ENCODE measurements at regions not wholly inside any gene's neighbourhood (a gene's known extent, or its start where the extent isn't known, plus 50 kb on each side); places are given as distances from the start of the nearest gene placed in this dataset.

GRCh38 chr5:3888310-3888709, 292.7 kb downstream of the IRX1 start:
- DNase-seq (ENCODE audit: low read depth): no peak

DNA sequence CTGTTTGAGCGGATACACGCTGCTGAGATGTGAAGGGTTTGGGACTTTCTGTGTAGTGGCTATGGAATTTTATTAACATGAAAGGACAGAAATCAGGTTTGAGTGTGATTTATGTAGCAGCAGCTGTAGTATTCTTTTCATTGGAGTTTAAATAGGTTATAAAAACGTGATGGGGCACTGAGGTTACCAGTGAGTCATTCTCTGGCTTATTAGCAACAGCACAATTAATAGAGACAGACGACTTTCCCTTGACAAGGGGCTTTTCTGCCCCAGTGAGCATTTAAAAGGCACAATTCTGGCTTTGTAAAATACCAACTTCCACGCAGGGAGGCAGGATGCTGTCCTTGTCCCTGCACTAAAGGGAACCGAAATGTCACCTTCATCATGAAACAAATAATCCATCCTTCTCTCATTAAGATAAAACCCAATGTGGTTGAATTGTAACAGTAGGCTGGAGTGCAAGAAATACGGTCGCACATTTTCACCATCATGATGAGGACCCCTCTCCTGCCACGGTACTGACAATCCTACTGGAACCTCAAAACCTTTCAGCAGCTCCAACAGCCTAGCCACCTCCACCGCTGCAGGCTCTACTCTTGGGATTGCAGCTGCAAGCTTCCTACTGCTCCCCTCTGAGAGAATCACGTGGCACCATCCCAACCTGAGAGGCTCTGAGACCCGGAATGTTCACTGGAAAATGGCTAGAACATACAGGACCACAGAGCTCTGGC, 293.9 kb downstream of the IRX1 start:
- DNase-seq (ENCODE audit: low read depth): no peak

DNA sequence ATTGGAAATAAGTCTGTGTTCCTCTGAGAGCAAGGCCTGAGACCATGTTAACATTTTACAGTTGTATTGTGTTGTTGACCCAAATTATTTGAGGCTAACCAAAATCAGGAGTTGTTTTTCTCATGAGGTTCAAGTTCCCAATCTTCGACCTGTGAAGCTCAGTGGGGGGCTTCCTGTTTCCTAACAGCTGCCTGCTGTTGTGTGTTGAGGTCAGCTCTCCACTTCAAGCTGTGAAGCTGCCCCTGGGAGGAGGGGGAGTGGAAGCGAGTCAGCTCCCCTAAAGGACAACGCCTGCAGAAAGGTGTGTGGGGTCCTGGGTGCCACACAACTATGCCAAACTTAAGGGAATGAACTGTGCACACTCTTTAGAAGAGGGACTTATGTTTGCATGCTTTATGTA, 295.5 kb downstream of the IRX1 start:
- no peak for DNase-seq (ENCODE audit: low read depth)

DNA sequence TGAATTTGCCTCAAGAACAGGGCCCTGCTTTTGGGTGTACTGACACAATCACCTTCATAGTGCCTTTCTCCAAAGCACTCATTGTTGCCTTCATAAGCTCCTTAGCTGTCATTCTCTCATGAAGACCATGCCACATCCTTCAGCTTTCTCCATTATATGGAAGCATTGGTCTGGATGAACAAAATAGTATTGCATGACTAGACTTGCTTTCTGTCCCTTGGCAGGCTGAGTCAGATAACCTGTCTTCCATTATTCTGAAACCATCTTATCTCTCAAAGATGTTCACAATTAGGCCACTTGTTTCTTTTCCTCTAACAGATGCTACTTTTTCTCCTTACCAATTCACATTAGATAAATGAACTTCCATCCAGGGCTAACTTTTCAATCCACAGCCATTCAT, 297.9 kb downstream of the IRX1 start:
- no peak for DNase-seq (ENCODE audit: low read depth)

DNA sequence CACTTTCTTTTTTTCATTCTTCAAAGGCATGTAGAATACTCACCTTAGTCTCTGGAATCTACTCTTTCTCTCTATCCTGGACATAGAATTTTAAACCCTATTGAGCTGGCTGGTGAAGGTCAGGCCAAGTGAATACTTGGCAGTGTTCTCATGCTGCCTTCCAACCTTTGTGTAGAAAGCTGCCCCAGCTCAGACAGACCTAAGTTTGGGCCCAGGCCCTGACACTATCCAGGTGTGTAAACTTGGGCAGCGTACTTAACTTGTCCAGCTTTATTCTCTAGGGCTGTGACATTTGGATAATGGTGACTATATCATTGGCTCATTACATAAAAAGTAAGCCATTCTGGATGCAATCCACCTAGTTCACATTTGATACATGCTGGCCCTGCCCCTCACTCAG, 298.3 kb downstream of the IRX1 start:
- DNase-seq (ENCODE audit: low read depth): no peak

GRCh38 chr5:3896098-3896497, 300.5 kb downstream of the IRX1 start:
- DNase-seq (ENCODE audit: low read depth): no peak

- no peak for DNase-seq (ENCODE audit: low read depth)
These were observed 303.5 kb downstream of the IRX1 start for GRCh38 chr5:3899093-3899492.

DNA sequence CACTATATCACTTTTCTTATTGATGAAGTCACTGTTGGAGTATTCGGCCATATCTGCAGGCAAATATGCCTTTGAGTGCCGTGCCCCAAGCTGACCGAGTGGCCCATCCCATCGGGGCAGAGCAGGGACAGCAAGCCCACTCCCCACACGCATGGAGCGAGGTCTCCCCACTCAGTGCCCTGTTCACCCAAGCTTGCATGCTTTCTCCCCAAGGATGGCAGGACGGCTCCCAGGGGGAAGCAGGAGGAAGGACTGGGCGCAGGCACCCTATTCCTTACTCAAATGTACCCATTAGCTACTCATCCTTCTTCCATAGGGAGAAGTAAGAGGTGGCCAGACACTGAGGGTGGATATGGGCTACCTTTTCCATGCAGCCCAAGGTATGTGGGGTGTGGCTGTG, 309.0 kb downstream of the IRX1 start:
- DNase-seq (ENCODE audit: low read depth): no peak

DNA sequence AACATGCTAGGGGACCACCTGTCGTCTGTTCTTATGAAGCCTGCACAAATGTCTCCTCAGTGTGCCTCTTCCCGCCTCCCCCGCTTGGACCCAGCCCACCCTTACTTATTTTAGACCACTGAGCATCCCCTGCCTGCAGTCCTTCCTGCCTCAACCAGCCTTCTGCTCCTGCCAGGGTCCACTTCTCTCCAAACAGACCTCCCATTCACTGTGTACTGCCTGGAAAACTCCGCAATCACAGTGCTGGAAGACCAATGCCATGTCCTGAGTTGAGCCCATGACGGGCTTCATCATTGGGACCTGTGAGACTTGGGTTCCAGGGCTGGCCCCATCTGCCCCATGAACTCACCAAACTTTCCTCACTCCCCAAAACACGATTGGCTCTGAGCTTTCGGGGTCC, 309.4 kb downstream of the IRX1 start:
- no peak for DNase-seq (ENCODE audit: low read depth)

- no peak for DNase-seq (ENCODE audit: low read depth)
These were observed 309.9 kb downstream of the IRX1 start for GRCh38 chr5:3905521-3905920.

- DNase-seq (ENCODE audit: low read depth): no peak
These were observed 315.5 kb downstream of the IRX1 start for GRCh38 chr5:3911111-3911510.

DNA sequence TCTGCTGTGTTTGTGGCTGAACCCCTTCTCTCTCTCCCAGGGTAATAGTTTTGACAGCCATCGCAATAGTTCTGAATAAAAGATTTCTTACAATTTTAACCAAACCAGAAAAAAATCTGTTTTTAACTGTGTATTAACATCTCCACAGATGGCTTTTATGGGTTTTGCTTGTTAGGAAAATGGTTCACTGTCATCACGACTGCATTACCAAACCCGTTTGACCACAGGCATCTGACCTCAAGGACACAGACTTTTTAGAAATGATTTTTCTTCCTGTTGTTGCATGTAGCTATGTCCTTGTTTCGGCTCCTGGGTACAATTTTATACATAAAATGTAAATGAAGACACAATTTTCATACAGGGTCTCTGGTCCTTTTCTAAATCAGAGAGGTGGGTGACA, 316.1 kb downstream of the IRX1 start:
- DNase-seq (ENCODE audit: low read depth): no peak

DNA sequence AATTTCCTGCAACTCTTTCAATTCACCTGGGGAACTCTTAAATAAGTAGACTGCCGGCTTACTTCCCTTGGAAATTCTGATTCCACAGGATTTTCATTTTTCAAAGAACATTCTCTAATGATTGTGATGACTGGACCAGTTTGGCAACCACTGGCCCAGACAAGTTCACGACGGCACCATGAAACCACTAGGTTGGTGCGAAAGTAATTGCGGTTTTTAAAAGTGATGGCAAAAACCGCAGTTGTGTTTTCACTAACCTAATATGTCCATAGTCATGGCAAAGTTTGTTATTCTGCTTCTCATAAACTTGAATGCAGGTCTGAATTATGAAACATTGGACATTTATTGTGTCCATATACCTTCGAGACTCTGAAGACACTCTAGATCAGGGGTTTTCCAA, 317.2 kb downstream of the IRX1 start:
- no peak for DNase-seq (ENCODE audit: low read depth)

DNA sequence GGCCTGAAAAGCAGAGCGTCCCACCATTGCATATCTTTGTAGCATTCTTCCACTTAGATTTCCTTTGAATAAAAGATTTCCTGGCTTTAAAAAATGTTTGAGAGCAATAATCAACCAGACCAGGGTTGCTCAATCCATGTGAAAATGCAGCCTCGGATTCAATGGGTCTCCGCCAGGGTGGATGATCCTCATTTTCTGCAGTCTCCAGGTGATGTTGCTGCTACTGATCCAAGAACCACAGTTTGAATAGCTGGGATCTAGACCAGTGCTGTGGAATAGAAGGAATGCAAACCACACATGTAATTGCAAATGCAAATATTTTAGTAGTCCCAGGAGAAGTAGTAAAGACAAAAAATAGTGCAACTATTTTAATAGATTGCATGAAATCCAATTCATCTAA, 317.6 kb downstream of the IRX1 start:
- DNase-seq (ENCODE audit: low read depth): no peak

DNA sequence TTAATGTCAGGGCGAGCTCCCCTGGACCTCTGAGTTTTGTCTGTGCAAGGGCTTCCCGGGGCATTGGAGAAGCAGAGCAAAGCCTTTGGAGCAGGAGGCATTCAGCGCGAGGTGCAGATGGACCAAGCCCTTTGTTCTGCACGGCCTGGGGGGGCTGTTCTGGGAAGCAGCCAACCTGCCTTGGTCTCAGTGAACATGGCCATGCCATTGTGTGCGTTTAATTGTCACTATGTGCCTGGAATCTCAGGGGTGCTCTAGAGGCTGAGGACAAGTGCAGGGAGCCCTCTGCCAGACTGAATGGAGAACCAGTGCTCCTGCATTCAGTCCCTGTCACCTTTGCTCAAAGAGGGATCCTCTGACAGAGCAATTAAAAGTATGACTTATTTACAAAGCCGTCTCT, 329.4 kb downstream of the IRX1 start:
- no peak for DNase-seq (ENCODE audit: low read depth)

DNA sequence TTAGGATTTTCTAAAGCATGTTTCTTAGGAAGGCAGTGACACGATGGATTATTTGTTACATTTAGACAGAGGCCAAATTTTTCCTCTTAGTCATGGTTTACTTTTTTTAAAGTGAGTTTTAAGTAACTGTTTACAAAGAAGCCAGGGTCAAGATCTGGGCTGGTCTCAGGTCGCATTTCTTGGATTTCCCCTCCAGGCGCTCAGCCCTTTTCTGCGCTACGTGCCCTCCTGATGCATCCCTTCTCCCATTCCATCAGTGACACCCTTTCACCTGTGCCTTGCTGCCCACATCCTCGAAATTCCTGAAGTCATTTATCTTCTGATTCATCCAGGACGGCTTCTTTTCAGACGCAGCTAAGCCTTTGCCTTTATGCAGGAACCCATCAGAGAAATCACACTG, 330.3 kb downstream of the IRX1 start:
- no peak for DNase-seq (ENCODE audit: low read depth)

GRCh38 chr5:3929799-3930198, 334.2 kb downstream of the IRX1 start:
- DNase-seq (ENCODE audit: low read depth): no peak

- no peak for DNase-seq (ENCODE audit: low read depth)
These were observed 336.3 kb downstream of the IRX1 start for GRCh38 chr5:3931976-3932375.

- DNase-seq (ENCODE audit: low read depth): no peak
These were observed 337.9 kb downstream of the IRX1 start for GRCh38 chr5:3933536-3933935.

GRCh38 chr5:3933966-3934365, 338.3 kb downstream of the IRX1 start:
- no peak for DNase-seq (ENCODE audit: low read depth)

DNA sequence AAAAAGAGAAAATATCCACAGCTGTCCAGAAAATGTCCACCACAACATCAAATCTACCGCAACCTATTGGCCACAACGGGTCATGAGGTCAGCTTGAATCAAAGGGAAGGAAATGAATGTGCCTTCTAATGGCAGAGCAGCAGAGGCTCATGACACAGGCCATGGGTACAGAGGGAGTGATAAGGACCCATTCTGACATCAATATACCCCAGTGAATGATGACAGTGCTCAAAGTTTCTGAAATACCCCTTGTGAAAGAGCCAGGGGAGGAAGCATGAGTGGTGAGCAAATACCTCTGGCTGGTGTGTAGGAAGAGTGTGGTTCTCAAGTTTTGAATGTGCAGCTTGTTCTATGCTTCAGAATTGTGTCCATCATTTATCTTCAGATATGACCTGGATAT, 348.2 kb downstream of the IRX1 start:
- DNase-seq (ENCODE audit: low read depth): no peak

- no peak for DNase-seq (ENCODE audit: low read depth)
These were observed 349.3 kb downstream of the IRX1 start for GRCh38 chr5:3944930-3945329.

DNA sequence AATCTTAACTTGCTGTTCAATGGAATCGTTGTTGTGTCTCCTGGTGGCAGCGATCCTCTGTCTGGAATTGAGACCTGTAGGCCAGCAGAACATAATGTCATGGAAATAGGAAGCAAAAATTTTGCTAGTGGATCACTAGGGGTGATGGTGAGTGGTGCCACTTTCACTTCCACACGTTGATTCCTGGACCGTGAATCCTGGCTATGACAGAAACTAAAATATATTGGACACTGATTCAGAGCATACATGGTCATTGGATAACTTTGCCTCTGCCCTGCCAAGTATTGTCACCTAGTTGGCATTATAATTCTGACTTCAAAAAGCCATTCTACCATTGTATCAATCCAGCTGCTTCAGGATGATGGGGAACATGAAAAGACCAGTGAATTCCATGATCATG, 353.2 kb downstream of the IRX1 start:
- no peak for DNase-seq (ENCODE audit: low read depth)

- no peak for DNase-seq (ENCODE audit: low read depth)
These were observed 358.6 kb downstream of the IRX1 start for GRCh38 chr5:3954199-3954598.

DNA sequence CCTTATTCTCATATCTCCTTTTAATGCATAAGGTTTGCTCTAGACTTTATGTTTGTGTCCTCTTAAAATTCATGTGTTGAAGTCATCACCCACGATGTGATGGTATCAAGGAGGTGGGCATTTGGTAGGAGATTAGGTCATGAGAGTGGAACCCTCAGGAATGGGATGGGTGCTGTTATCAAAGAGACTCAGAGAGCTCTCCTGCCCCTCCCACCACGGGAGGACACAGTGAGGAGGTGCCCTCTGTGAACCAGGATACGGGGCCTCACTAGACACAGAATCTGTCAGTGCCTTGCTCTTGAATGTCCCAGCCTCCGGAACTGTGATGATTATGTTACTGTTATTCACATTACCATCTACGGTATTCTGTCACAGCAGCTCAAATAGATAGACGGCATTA, 359.0 kb downstream of the IRX1 start:
- no peak for DNase-seq (ENCODE audit: low read depth)
